IMR-90 (cell line): ENCODE measurements at regions not wholly inside any gene's neighbourhood (a gene's known extent, or its start where the extent isn't known, plus 50 kb on each side); places are given as distances from the start of the nearest gene placed in this dataset.
A peak's percentile ranks its signal among the peaks of the same experiment; 100 is the strongest.

ENCODE experiments used
- ATAC-seq: fragments of 200-7000 bp; cut with Tn5 transposase; 2 replicates; pipeline ENCODE4 v1.9.1; 2020; ENCODE audit warnings: low read depth, mild to moderate bottlenecking, moderate library complexity
- BruUV-seq: library from RNA; stranded (reverse); fragments of 400-500 nt; replicated peaks from 2 replicates; lab custom pipeline; 2021; lab: Mats Ljungman, UMichigan
- CTCF ChIA-PET: fragments of 300-600 bp; formaldehyde crosslinking; extraction: SDS; loops from one replicate; lab custom pipeline; 2021; ENCODE audit warnings: antibody characterized with exemption; lab: Yijun Ruan, JAX
- POLR2A ChIA-PET: fragments of 300-600 bp; sonication (Branson Sonifier 250); formaldehyde crosslinking; loops from one replicate; lab custom pipeline; 2022; ENCODE audit warnings: antibody characterized with exemption; ENCODE audit not compliant: unreplicated experiment; lab: Charles Lee
- DNase-seq: peaks from one replicate; pipeline ENCODE4 v3.0.0; 2013
- H2AFZ ChIP-seq: replicated peaks from 2 replicates; pipeline ENCODE3; 2013; ENCODE audit warnings: low read length, mild to moderate bottlenecking; ENCODE audit not compliant: poor library complexity
- H2AK5ac ChIP-seq: 2 replicates; pipeline ENCODE4 v1.6.1; 2013; ENCODE audit warnings: low read depth, low read length, inconsistent platforms
- H2AK9ac ChIP-seq: replicated peaks from 2 replicates; pipeline ENCODE3; 2013; ENCODE audit warnings: mild to moderate bottlenecking, low read depth, low read length, moderate library complexity; ENCODE audit not compliant: poor library complexity
- H2BK120ac ChIP-seq: 2 replicates; pipeline ENCODE4 v1.6.1; 2013; ENCODE audit warnings: low read depth, low read length, inconsistent platforms
- H2BK15ac ChIP-seq: 3 replicates; pipeline ENCODE4 v1.6.1; 2013; ENCODE audit warnings: low read depth, low read length, inconsistent platforms
- H2BK20ac ChIP-seq: 2 replicates; pipeline ENCODE4 v1.6.1; 2013; ENCODE audit warnings: low read depth, mild to moderate bottlenecking, inconsistent platforms, low read length, moderate library complexity
- H2BK5ac ChIP-seq: 2 replicates; pipeline ENCODE4 v1.6.1; 2013; ENCODE audit warnings: mild to moderate bottlenecking, low read depth, low read length, inconsistent platforms; ENCODE audit not compliant: poor library complexity, severe bottlenecking
- H3K14ac ChIP-seq: replicated peaks from 2 replicates; pipeline ENCODE4 v1.6.1; 2013; ENCODE audit warnings: low read depth, low read length, inconsistent platforms
- H3K18ac ChIP-seq: 2 replicates; pipeline ENCODE4 v1.6.1; 2013; ENCODE audit warnings: low read depth, low read length, control low read depth
- H3K23ac ChIP-seq: 2 replicates; pipeline ENCODE4 v1.6.1; 2013; ENCODE audit warnings: low read depth, low read length, inconsistent platforms
- H3K27ac ChIP-seq: 2 replicates; pipeline ENCODE4 v1.5.1; 2013; ENCODE audit warnings: mild to moderate bottlenecking, control low read depth, low read length; ENCODE audit not compliant: insufficient read depth
- H3K27me3 ChIP-seq: 2 replicates; pipeline ENCODE4 v1.6.1; 2013; ENCODE audit warnings: low read length; ENCODE audit not compliant: control insufficient read depth, insufficient read depth
- H3K36me3 ChIP-seq: 2 replicates; pipeline ENCODE4 v1.6.1; 2013; ENCODE audit warnings: low read length, mixed read lengths; ENCODE audit not compliant: control insufficient read depth, insufficient read depth
- H3K4ac ChIP-seq: 2 replicates; pipeline ENCODE4 v1.6.1; 2013; ENCODE audit warnings: low read depth, low read length, inconsistent platforms
- H3K4me1 ChIP-seq: 2 replicates; pipeline ENCODE4 v1.6.1; 2013; ENCODE audit warnings: low read length, mixed read lengths; ENCODE audit not compliant: control insufficient read depth, insufficient read depth
- H3K4me2 ChIP-seq: 2 replicates; pipeline ENCODE4 v1.6.1; 2013; ENCODE audit warnings: low read depth, mild to moderate bottlenecking, control low read depth, low read length, moderate library complexity
- H3K4me3 ChIP-seq: 2 replicates; pipeline ENCODE4 v1.5.1; 2013; ENCODE audit warnings: low read depth, mild to moderate bottlenecking, control low read depth, low read length, moderate library complexity; ENCODE audit not compliant: insufficient read depth
- H3K56ac ChIP-seq: 2 replicates; pipeline ENCODE4 v1.6.1; 2013; ENCODE audit warnings: low read length, inconsistent platforms; ENCODE audit not compliant: insufficient read depth; ENCODE audit errors: extremely low read depth
- H3K79me1 ChIP-seq, 2 experiments: 2 replicates each; pipeline ENCODE4 v1.6.1; 2013; ENCODE audit warnings: low read length in 2 of 2, inconsistent platforms in 1 of 2, low read depth in 1 of 2
- H3K9ac ChIP-seq: 2 replicates; pipeline ENCODE4 v1.6.1; 2013; ENCODE audit warnings: low read depth, low read length, control low read depth
- H3K9me1 ChIP-seq: 2 replicates; pipeline ENCODE4 v1.6.1; 2013; ENCODE audit warnings: low read length, inconsistent platforms; ENCODE audit not compliant: insufficient read depth
- H3K9me3 ChIP-seq: 2 replicates; pipeline ENCODE4 v1.6.1; 2013; ENCODE audit warnings: low read length; ENCODE audit not compliant: control insufficient read depth, insufficient read depth
- H4K20me1 ChIP-seq: 2 replicates; pipeline ENCODE4 v1.6.1; 2013; ENCODE audit warnings: low read length, inconsistent platforms; ENCODE audit not compliant: insufficient read depth
- H4K5ac ChIP-seq: 2 replicates; pipeline ENCODE4 v1.6.1; 2013; ENCODE audit warnings: mild to moderate bottlenecking, low read depth, low read length, control low read depth
- H4K8ac ChIP-seq, 2 experiments: 2 replicates each; pipeline ENCODE4 v1.6.1; 2013; ENCODE audit warnings: low read depth in 2 of 2, low read length in 2 of 2, control low read depth in 1 of 2, inconsistent platforms in 1 of 2
- H4K91ac ChIP-seq: 2 replicates; pipeline ENCODE4 v1.6.1; 2013; ENCODE audit warnings: low read depth, low read length, inconsistent platforms; ENCODE audit not compliant: insufficient read depth
- NFE2L2 ChIP-seq: fragments of 150-350 bp; IDR thresholded peaks from 2 replicates; pipeline ENCODE4 v1.6.1; 2016; ENCODE audit warnings: low read depth, mild to moderate bottlenecking, low read length
- WGBS, 2 experiments: methylation state at CpG; one replicate each; pipeline versions ENCODE4 v1.1.5 to v1.1.7; 2013; ENCODE audit warnings: missing lambda C conversion rate in 2 of 2; ENCODE audit not compliant: insufficient read length in 1 of 2; ENCODE audit errors: extremely low coverage in 2 of 2; 5-methylcytosine and 5-hydroxymethylcytosine counted together
- dilution Hi-C: fragments of 300-500 bp; cut with HindIII; formaldehyde crosslinking; loops from one replicate; pipeline ENCODE4 v1.14.3; 2018; ENCODE audit warnings: low sequenced_read_pairs; ENCODE audit not compliant: unreplicated experiment
- in situ Hi-C: fragments of 300-500 bp; cut with MboI; formaldehyde crosslinking; loops from 3 replicates; pipeline ENCODE4 v1.14.3; 2019; ENCODE audit warnings: low sequenced_read_pairs, inconsistent platforms, mixed read lengths
- intact Hi-C: fragments of 100-400 bp; cut with micrococcal nuclease; formaldehyde crosslinking; loops from 2 replicates; pipeline ENCODE4 v1.10.0; 2022
- TF ChIP-seq, protein P1 (sequence below): fragments of 150-350 bp; IDR thresholded peaks from 2 replicates; pipeline ENCODE4 v1.6.1; 2017; ENCODE audit warnings: mild to moderate bottlenecking, antibody characterized with exemption, low read length, low read depth

DNA sequence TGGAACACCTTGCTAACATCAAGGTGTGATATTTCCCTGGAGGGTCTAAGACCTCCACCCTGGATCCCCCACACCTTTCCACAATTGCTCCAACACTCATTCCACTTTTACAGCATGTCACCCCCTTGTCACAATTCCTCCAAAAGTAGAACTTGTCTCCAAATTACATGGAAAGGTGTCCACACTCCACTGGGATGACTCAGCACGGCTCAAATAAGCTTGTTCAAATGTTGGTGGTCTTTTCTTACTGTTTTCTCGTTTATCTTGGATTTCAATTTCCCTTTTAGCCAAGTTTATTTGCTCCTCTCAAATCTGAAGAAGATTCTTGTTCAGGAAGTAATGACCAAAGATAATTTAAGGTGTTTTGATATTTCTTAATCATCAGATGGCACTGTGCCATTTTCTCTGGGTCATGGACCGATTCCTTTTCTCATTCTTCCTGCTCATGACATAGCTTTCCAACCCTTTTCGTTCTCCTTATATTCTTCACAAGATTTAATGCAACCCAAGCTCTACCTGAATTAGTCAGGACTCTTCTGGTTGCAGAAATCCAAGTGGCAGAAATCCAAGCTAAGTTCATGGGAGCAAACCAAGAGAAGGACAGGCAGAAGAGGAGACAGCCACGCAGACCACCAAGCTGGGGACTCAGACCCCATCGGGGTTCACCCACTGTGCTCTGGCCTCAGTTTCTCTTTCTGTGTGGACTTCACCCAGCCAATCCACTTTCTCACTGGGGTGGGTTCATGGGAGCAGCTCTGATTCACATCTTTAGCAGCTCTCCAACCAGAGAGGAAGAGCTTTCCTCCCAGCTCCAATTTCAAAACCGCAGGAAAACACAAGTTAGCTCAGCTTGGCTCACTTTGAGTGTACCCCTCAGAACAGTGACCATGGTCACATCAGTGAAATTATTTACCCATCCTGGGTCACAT is 110.5 kb upstream of the CDYL start:
- no peaks in the 10 kb centered on the region for H3K9me3 ChIP-seq
- peaks cover 7% of the 10 kb centered on the region for H3K4me1 ChIP-seq
- no peak overlapping the region for H2BK5ac ChIP-seq
- H4K5ac ChIP-seq, result no peak overlapping the region
- peak overlapping the region; percentile 53 for H3K4ac ChIP-seq
- H2BK20ac ChIP-seq, result 0 out of 2 replicates have a peak overlapping the region, but pooled peaks have one; percentile 29
- H2AK5ac ChIP-seq, result no peak overlapping the region; the same call in 1 of the 2 replicates
- H3K9me1 ChIP-seq, result peaks cover 26% of the 10 kb centered on the region
- H4K91ac ChIP-seq, result no peak overlapping the region
- TF ChIP-seq, protein P1, sequence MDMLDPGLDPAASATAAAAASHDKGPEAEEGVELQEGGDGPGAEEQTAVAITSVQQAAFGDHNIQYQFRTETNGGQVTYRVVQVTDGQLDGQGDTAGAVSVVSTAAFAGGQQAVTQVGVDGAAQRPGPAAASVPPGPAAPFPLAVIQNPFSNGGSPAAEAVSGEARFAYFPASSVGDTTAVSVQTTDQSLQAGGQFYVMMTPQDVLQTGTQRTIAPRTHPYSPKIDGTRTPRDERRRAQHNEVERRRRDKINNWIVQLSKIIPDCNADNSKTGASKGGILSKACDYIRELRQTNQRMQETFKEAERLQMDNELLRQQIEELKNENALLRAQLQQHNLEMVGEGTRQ, result no peak
- peak; percentile 43; the same call in 1 of the 2 replicates for TF ChIP-seq NFE2L2
- peak; percentile 53 for DNase-seq
- H2BK120ac ChIP-seq, result no peak overlapping the region
- H3K14ac ChIP-seq, result no peak overlapping the region
- H3K4me3 ChIP-seq, result no peak overlapping the region
- no peak overlapping the region for H3K18ac ChIP-seq
- no peak overlapping the region for H3K4me2 ChIP-seq
- H3K56ac ChIP-seq, result no peak overlapping the region
- no peak for ATAC-seq
- no peak overlapping the region for H2AK9ac ChIP-seq
- H3K27me3 ChIP-seq, result no peaks in the 10 kb centered on the region
- no peak overlapping the region for H2BK15ac ChIP-seq
- no peaks in the 10 kb centered on the region for H3K79me1 ChIP-seq
- H4K8ac ChIP-seq, result no peak overlapping the region
- no peak overlapping the region for H3K27ac ChIP-seq
- POLR2A ChIA-PET, result no interaction called here
- no peaks in the 10 kb centered on the region for H4K20me1 ChIP-seq
- H2AFZ ChIP-seq, result no peak overlapping the region
- intact Hi-C loops (no loop called here), dilution Hi-C loops (no loop called here), in situ Hi-C loops (no loop called here)
- CTCF ChIA-PET, result no interaction called here
- WGBS, 2 experiments, result 100% methylated on average over 1 of the region's 7 CpGs; no CpG with 5 or more reads in 1 of the 2 experiments
- H3K23ac ChIP-seq, result no peak overlapping the region
- BruUV-seq, result no TSS peak
- H3K36me3 ChIP-seq, result no peaks in the 10 kb centered on the region
- no peak overlapping the region for H3K9ac ChIP-seq
